ENCODE measurements at regions not wholly inside any gene's neighbourhood (a gene's known extent, or its start where the extent isn't known, plus 50 kb on each side); places are given as distances from the start of the nearest gene placed in this dataset.

DNA sequence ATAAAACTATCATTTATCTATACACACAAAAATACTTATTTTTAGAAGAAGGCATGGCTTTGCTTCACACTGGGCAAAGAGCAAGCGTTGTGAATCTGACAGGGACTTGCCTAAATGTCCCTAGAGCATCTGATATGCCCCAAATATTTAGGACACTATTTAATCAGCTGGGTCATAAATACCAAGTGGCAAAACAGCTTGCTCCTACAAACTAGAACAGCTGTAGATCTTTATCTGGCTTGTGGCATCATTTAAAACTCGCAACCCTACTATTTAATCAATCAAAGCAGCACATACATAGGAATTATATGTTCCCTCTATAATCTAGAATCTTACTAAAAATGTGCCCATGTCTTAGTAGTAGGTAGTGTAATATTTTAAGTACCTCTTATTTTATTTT, 999.5 kb downstream of the JRKL start:
- no peak for TF ChIP-seq CHD2 (IDR thresholded peaks at IDR 0.05; ENCODE audit: low read length, partially characterized antibody)
- no peak for TF ChIP-seq POLR2A (IDR thresholded peaks at IDR 0.05; ENCODE audit: low read length)
- TF ChIP-seq HEYL (CRISPR knock-in tag; IDR thresholded peaks at IDR 0.05): no peak
- TF ChIP-seq, protein P1, sequence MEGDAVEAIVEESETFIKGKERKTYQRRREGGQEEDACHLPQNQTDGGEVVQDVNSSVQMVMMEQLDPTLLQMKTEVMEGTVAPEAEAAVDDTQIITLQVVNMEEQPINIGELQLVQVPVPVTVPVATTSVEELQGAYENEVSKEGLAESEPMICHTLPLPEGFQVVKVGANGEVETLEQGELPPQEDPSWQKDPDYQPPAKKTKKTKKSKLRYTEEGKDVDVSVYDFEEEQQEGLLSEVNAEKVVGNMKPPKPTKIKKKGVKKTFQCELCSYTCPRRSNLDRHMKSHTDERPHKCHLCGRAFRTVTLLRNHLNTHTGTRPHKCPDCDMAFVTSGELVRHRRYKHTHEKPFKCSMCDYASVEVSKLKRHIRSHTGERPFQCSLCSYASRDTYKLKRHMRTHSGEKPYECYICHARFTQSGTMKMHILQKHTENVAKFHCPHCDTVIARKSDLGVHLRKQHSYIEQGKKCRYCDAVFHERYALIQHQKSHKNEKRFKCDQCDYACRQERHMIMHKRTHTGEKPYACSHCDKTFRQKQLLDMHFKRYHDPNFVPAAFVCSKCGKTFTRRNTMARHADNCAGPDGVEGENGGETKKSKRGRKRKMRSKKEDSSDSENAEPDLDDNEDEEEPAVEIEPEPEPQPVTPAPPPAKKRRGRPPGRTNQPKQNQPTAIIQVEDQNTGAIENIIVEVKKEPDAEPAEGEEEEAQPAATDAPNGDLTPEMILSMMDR (IDR thresholded peaks at IDR 0.05): no peak
- TF ChIP-seq, protein P2, sequence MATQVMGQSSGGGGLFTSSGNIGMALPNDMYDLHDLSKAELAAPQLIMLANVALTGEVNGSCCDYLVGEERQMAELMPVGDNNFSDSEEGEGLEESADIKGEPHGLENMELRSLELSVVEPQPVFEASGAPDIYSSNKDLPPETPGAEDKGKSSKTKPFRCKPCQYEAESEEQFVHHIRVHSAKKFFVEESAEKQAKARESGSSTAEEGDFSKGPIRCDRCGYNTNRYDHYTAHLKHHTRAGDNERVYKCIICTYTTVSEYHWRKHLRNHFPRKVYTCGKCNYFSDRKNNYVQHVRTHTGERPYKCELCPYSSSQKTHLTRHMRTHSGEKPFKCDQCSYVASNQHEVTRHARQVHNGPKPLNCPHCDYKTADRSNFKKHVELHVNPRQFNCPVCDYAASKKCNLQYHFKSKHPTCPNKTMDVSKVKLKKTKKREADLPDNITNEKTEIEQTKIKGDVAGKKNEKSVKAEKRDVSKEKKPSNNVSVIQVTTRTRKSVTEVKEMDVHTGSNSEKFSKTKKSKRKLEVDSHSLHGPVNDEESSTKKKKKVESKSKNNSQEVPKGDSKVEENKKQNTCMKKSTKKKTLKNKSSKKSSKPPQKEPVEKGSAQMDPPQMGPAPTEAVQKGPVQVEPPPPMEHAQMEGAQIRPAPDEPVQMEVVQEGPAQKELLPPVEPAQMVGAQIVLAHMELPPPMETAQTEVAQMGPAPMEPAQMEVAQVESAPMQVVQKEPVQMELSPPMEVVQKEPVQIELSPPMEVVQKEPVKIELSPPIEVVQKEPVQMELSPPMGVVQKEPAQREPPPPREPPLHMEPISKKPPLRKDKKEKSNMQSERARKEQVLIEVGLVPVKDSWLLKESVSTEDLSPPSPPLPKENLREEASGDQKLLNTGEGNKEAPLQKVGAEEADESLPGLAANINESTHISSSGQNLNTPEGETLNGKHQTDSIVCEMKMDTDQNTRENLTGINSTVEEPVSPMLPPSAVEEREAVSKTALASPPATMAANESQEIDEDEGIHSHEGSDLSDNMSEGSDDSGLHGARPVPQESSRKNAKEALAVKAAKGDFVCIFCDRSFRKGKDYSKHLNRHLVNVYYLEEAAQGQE (IDR thresholded peaks at IDR 0.05): no peak
- no peak for TF ChIP-seq POLR2AphosphoS2 (conservative IDR thresholded peaks at IDR 0.05; ENCODE audit: low read length)
- no peak for TF ChIP-seq CBX8 (IDR thresholded peaks at IDR 0.05)

Measured in A549 (cell line).